ENCODE measurements at regions not wholly inside any gene's neighbourhood (a gene's known extent, or its start where the extent isn't known, plus 50 kb on each side); places are given as distances from the start of the nearest gene placed in this dataset.

GRCh38 chr9:13971966-13972655 is 341.8 kb downstream of the NFIB start:
- WGBS, 2 donors = 69 to 80% methylated on average over 10 of the region's 10 CpGs
- Histone ChIP-seq H3K27ac (ENCODE audit: low read depth in 1 of 2, low read length in 1 of 2) (no peak overlapping the region), H3K27me3 (ENCODE audit: control insufficient read depth in 3 of 3, insufficient read depth in 3 of 3, low read length in 2 of 3) (no peaks in the 10 kb centered on the region), H3K36me3 (ENCODE audit: control insufficient read depth in 4 of 4, insufficient read depth in 4 of 4, low read length in 4 of 4) (no peaks in the 10 kb centered on the region), H3K9me3 (ENCODE audit: control insufficient read depth in 4 of 4, insufficient read depth in 3 of 4, low read length in 3 of 4) (no peaks in the 10 kb centered on the region), H3K9ac (ENCODE audit: insufficient read depth in 1 of 2, low read length in 2 of 2) (no peak overlapping the region), H3K4me3 (no peak overlapping the region), H3K4me1 (ENCODE audit: control insufficient read depth in 5 of 5, insufficient read depth in 5 of 5, low read length in 5 of 5) (peaks cover 0 to 22% (median 9%) of the 10 kb centered on the region in 5 donors)
- peak in 1 of 3 donors; percentile 56 for DNase-seq
- TF ChIP-seq, protein P1, sequence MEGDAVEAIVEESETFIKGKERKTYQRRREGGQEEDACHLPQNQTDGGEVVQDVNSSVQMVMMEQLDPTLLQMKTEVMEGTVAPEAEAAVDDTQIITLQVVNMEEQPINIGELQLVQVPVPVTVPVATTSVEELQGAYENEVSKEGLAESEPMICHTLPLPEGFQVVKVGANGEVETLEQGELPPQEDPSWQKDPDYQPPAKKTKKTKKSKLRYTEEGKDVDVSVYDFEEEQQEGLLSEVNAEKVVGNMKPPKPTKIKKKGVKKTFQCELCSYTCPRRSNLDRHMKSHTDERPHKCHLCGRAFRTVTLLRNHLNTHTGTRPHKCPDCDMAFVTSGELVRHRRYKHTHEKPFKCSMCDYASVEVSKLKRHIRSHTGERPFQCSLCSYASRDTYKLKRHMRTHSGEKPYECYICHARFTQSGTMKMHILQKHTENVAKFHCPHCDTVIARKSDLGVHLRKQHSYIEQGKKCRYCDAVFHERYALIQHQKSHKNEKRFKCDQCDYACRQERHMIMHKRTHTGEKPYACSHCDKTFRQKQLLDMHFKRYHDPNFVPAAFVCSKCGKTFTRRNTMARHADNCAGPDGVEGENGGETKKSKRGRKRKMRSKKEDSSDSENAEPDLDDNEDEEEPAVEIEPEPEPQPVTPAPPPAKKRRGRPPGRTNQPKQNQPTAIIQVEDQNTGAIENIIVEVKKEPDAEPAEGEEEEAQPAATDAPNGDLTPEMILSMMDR (IDR thresholded peaks at IDR 0.05; ENCODE audit: control extremely low read depth, extremely low read depth) = no peak
- no peak for ATAC-seq (ENCODE audit: insufficient read depth, low FRiP score)

DNA sequence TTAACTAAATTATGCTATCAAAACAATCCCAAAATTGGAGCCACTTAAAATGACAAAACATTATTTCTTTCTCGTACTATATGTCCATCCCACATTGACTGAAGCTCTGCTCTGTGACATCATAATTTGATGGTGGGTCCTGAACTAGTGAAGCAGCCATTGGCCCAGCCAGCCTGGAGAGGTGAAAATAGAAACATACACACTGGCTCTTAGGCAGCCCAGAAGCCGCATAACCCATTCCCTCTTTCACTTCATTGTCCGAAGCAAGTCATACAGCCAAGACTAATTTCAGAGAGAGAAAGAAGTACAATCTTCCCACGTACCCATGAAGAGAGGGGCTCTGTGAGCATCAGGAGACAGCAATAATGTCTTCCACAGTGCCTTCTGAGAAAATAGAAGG is 342.5 kb downstream of the NFIB start:
- DNase-seq (no peak), ATAC-seq (ENCODE audit: insufficient read depth, low FRiP score) (no peak)
- Histone ChIP-seq H3K9me3 (ENCODE audit: control insufficient read depth in 4 of 4, insufficient read depth in 3 of 4, low read length in 3 of 4) (no peaks in the 10 kb centered on the region), H3K27ac (ENCODE audit: low read depth in 1 of 2, low read length in 1 of 2) (peak overlapping the region in 1 of 2 donors; percentile 45), H3K27me3 (ENCODE audit: control insufficient read depth in 3 of 3, insufficient read depth in 3 of 3, low read length in 2 of 3) (no peaks in the 10 kb centered on the region), H3K36me3 (ENCODE audit: control insufficient read depth in 4 of 4, insufficient read depth in 4 of 4, low read length in 4 of 4) (no peaks in the 10 kb centered on the region), H3K4me1 (ENCODE audit: control insufficient read depth in 5 of 5, insufficient read depth in 5 of 5, low read length in 5 of 5) (peaks cover 0 to 23% (median 9%) of the 10 kb centered on the region in 5 donors), H3K4me3 (no peak overlapping the region), H3K9ac (ENCODE audit: insufficient read depth in 1 of 2, low read length in 2 of 2) (no peak overlapping the region)
- TF ChIP-seq, protein P1 (IDR thresholded peaks at IDR 0.05; ENCODE audit: control extremely low read depth, extremely low read depth) = no peak
- WGBS, 2 donors = 86 to 91% methylated on average over 4 of the region's 4 CpGs

- H3K36me3 ChIP-seq (ENCODE audit: control insufficient read depth in 4 of 4, insufficient read depth in 4 of 4, low read length in 4 of 4) = no peaks in the 10 kb centered on the region
- H3K9ac ChIP-seq (ENCODE audit: insufficient read depth in 1 of 2, low read length in 2 of 2) = no peak overlapping the region
- no peaks in the 10 kb centered on the region for H3K9me3 ChIP-seq (ENCODE audit: control insufficient read depth in 4 of 4, insufficient read depth in 3 of 4, low read length in 3 of 4)
- H3K4me1 ChIP-seq (ENCODE audit: control insufficient read depth in 5 of 5, insufficient read depth in 5 of 5, low read length in 5 of 5) = peaks cover 0 to 23% (median 9%) of the 10 kb centered on the region in 5 donors
- peak overlapping the region in 1 of 2 donors; percentile 21 for H3K27ac ChIP-seq (ENCODE audit: low read depth in 1 of 2, low read length in 1 of 2)
- 87 to 93% methylated on average over 3 of the region's 3 CpGs for WGBS, 2 donors
- no peaks in the 10 kb centered on the region for H3K27me3 ChIP-seq (ENCODE audit: control insufficient read depth in 3 of 3, insufficient read depth in 3 of 3, low read length in 2 of 3)
- TF ChIP-seq, protein P1 (IDR thresholded peaks at IDR 0.05; ENCODE audit: control extremely low read depth, extremely low read depth) = no peak
- no peak overlapping the region for H3K4me3 ChIP-seq
- ATAC-seq (ENCODE audit: insufficient read depth, low FRiP score) (no peak), DNase-seq (no peak)
Measured at GRCh38 chr9:13970426-13970825, 343.5 kb downstream of the NFIB start.

GRCh38 chr9:13970018-13970417 is 343.9 kb downstream of the NFIB start:
- DNase-seq (no peak), ATAC-seq (ENCODE audit: insufficient read depth, low FRiP score) (no peak)
- Histone ChIP-seq H3K9ac (ENCODE audit: insufficient read depth in 1 of 2, low read length in 2 of 2) (no peak overlapping the region), H3K4me1 (ENCODE audit: control insufficient read depth in 5 of 5, insufficient read depth in 5 of 5, low read length in 5 of 5) (peaks cover 0 to 23% (median 9%) of the 10 kb centered on the region in 5 donors), H3K9me3 (ENCODE audit: control insufficient read depth in 4 of 4, insufficient read depth in 3 of 4, low read length in 3 of 4) (no peaks in the 10 kb centered on the region), H3K27me3 (ENCODE audit: control insufficient read depth in 3 of 3, insufficient read depth in 3 of 3, low read length in 2 of 3) (no peaks in the 10 kb centered on the region), H3K36me3 (ENCODE audit: control insufficient read depth in 4 of 4, insufficient read depth in 4 of 4, low read length in 4 of 4) (no peaks in the 10 kb centered on the region), H3K27ac (ENCODE audit: low read depth in 1 of 2, low read length in 1 of 2) (no peak overlapping the region), H3K4me3 (no peak overlapping the region)
- WGBS, 2 donors = 42 to 64% methylated on average over 4 of the region's 4 CpGs
- TF ChIP-seq, protein P1 (IDR thresholded peaks at IDR 0.05; ENCODE audit: control extremely low read depth, extremely low read depth) = no peak
